ENCODE measurements at regions not wholly inside any gene's neighbourhood (a gene's known extent, or its start where the extent isn't known, plus 50 kb on each side); places are given as distances from the start of the nearest gene placed in this dataset.

- Histone ChIP-seq H3K79me2 (ENCODE audit: insufficient read depth, low read length) (no peaks in the 10 kb centered on the region), H4K20me1 (ENCODE audit: insufficient read depth) (no peaks in the 10 kb centered on the region), H3K27ac (ENCODE audit: low read depth, low read length) (no peak overlapping the region), H3K4me3 (replicated peaks in 1 of 2; ENCODE audit: low read depth in 1 of 2, low read length in 2 of 2) (no peak overlapping the region), H3K9me3 (ENCODE audit: control insufficient read depth in 1 of 2, insufficient read depth in 1 of 2, low read depth in 1 of 2, low read length in 2 of 2) (no peaks in the 10 kb centered on the region), H3K9ac (ENCODE audit: low read length) (no peak overlapping the region), H2AFZ (ENCODE audit: low read depth, low read length, poor library complexity, severe bottlenecking) (no peak overlapping the region), H3K4me1 (ENCODE audit: control insufficient read depth in 1 of 2, insufficient read depth in 2 of 2, low read length in 2 of 2) (peaks cover 10 to 15% of the 10 kb centered on the region in 2 experiments), H3K27me3 (ENCODE audit: insufficient read depth, low read length) (0 out of 2 replicates have a peak, but pooled peaks cover 3% of the 10 kb centered on the region), H3K4me2 (ENCODE audit: low read length) (no peak overlapping the region), H3K36me3 (ENCODE audit: control insufficient read depth in 1 of 2, insufficient read depth in 2 of 2, low read length in 2 of 2) (no peaks in the 10 kb centered on the region), H3K9me2 (ENCODE audit: insufficient read depth) (no peaks in the 10 kb centered on the region)
- no peak for DNase-seq (ENCODE audit: low read depth, low spot score)
- ChIA-PET POLR2A (no interaction called here), RAD21 (ENCODE audit: low non-redundant PET in 1 of 2, low total read pairs in 2 of 2, uncharacterized antibody in 2 of 2, unreplicated experiment in 2 of 2) (no interaction called here), CTCF (interaction anchor here (1.4 kb wide), 1 partner anchor 7 kb away, joined by 3 read pairs; no protein-coding TSS in a partner anchor)
- TF ChIP-seq REST (IDR thresholded peaks at IDR 0.05; ENCODE audit: low read depth) (no peak), ATF3 (IDR thresholded peaks at IDR 0.05) (no peak), ELF1 (IDR thresholded peaks at IDR 0.05; ENCODE audit: borderline replicate concordance, low read depth) (no peak), POLR2AphosphoS5 (IDR thresholded peaks at IDR 0.05; ENCODE audit: low read depth, low read length) (no peak), ZBTB33 (IDR thresholded peaks at IDR 0.05; ENCODE audit: extremely low read depth, insufficient replicate concordance, low read length) (no peak), ZNF274 (IDR thresholded peaks at IDR 0.05; ENCODE audit: low read depth, low read length) (no peak), SP1 (IDR thresholded peaks at IDR 0.05; ENCODE audit: low read depth) (no peak), FOSL1 (IDR thresholded peaks at IDR 0.05; ENCODE audit: low read depth) (no peak), RAD21 (IDR thresholded peaks at IDR 0.05; ENCODE audit: low read depth) (no peak), EZH2 (IDR thresholded peaks at IDR 0.05) (no peak), YY1 (IDR thresholded peaks at IDR 0.05; ENCODE audit: extremely low read depth, insufficient replicate concordance, low read depth, low read length) (no peak), POLR2A (IDR thresholded peaks at IDR 0.05; ENCODE audit: borderline replicate concordance, extremely low read depth, insufficient read depth, insufficient read length) (no peak), CTCF (IDR thresholded peaks at IDR 0.05 in 2 of 3, conservative IDR thresholded peaks at IDR 0.05 in 1 of 3; ENCODE audit: borderline replicate concordance in 1 of 3, insufficient read depth in 1 of 3, low read depth in 2 of 3, low read length in 2 of 3) (no peak), SIN3A (IDR thresholded peaks at IDR 0.05; ENCODE audit: low read depth) (no peak)
- no peak for ATAC-seq
- BruUV-seq (replicated peaks), result no TSS peak
- intact Hi-C loops (cut with micrococcal nuclease), result no loop called here
Observed at GRCh38 chr22:44575381-44576268, 77.6 kb upstream of the RTL6 start.
